ENCODE measurements at regions not wholly inside any gene's neighbourhood (a gene's known extent, or its start where the extent isn't known, plus 50 kb on each side); places are given as distances from the start of the nearest gene placed in this dataset.
"Not testable (repeated sequence)": the region's sequence is repeated elsewhere in the genome, so short reads cannot be mapped to it uniquely, and the experiment has no call there.

DNA sequence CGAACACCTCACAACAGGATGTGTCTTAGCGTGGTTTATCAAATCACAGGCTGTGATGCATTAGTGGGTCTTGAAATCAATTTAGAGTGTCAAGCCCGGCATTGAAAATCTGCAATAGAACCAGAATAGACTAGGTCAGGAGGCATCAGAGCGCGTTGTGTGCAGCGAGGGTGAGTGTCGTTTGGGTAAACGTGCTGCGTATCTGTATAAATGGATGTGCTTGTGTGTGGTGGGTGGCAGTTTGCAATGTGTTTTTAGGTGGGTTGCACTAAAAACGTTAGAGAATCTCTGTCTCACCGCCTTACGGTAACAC is 121.0 kb upstream of the SULF2 start:
- DNase-seq: no peak

DNA sequence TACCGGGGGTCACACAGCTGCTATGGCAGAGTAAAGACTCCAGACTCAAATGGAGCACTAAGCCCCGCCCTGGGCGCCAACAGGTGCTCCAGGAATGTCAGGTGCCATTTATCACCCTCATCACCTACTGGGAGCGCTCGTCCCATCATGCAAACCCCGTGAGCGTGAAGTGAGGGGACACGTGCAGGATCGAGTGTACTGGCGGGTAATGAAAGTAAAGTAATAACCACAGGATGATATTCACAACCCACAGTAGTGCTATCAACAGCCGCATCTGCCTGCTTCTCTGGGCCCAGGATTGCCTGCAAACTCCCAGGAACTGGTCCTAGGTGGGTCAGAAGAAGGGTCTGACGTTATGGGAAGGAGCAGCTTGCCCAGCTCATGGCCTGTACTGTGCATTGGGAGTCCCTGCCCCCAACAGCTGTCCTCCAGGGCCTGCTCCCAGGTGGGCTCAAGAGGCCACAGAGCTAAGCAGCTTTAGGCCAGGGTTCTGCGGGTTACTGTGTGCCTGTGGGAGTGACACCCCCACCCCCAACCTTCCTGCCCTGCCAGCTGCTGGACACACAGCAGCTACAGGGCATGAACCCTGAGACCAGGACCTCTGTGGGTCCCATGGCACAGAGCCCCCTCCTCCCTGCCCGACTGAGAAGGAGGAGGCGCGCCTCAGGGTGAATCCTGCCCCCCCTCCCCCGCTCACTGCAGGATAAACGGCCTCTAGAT is 120.5 kb upstream of the SULF2 start:
- no peak for DNase-seq

DNA sequence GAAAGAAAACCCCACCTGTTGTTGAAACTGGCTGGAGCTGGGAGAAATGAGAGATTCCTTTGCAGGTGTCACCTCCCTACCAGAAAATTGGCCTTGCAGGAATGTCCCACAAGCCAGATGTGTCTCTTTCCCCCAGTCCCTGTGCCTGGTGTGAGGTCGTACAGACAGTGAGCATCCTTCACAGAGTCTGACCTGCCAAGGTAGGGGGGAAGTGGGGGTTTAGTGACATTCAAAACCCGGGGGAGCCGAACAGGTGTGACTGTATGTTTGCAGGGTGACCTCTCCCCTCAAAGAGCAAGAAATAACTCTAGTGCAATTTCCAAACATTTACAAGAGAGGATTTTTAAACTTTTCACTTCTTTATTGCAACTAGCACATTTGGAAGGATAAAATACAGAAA is 117.7 kb upstream of the SULF2 start:
- DNase-seq: not testable (repeated sequence)

DNA sequence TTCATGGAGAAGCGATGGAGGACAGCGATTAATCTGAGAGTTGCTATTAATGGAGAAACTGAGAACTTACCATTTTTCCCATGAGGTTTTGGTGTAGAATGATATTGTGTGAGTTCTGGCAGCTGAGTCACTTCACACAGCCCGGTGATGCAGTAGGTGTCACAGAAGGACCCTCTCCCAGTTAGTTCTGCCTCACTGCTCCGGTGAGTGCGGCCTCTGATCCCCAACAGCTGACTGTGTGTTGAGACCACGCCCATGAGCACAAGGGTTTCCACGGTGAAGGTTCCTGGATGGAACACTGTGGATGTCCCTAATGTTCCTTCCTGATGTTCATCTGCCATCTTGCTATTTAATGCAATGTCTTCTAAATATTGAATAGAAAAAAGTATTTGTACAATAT is 114.0 kb upstream of the SULF2 start:
- not testable (repeated sequence) for DNase-seq

DNA sequence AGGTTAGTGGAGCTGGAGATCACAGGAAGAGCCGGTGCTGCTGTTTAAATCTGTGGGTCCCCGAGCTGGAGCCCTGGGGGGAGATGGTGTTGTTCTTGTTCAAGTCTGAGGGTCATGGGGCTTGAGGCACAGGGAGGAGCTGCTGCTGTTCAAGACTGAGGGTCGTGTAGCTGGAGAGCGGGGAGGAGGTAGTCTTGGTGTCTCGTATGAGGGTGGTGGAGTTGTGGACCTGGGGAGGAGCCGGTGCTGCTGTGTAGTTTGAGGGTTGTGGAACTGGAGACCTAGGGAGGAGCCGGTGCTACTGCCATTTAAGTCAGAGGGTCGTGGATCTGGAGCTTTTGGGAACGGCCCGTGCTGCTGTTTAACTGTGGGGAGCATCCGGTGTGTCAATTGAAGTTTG is 112.2 kb upstream of the SULF2 start:
- DNase-seq: no peak

DNA sequence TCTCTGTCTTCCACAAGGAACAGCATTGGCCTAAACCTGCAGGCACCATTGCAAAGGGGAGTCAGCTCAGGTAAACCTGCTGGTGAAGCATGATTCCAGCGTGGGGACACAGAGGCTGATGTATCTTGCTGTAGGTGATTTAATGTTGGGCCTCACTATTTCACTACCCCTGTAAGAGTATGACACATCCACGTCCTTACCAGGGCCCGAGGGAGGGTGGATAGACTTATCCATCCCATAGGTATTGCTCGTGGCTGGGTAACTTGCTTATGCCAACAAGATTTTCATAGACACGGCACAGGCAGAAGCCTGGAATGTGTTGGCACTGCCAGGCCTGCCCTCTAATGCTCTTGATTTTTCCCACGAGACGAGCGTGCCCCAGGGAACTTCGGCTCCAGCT is 107.4 kb upstream of the SULF2 start:
- DNase-seq: not testable (repeated sequence)

DNA sequence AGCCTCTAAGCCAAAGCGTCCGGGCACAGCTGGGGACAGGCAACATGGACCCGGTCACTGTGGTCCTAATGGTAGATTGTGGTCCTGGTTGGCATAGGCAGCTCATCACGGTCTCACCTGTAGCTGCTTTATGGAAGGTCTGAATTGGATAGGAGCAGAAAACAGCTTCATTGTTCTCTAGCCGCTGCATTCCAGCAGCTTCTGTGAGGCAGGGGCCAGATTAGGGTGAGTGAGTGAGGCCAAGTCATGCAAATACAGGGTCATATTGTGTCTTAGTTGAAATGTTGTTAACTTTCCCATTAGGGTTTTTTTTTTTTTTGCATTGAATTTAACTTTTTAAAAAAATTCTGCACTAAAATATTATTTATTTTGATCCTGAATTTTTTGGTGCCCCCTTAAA is 105.4 kb upstream of the SULF2 start:
- not testable (repeated sequence) for DNase-seq

DNA sequence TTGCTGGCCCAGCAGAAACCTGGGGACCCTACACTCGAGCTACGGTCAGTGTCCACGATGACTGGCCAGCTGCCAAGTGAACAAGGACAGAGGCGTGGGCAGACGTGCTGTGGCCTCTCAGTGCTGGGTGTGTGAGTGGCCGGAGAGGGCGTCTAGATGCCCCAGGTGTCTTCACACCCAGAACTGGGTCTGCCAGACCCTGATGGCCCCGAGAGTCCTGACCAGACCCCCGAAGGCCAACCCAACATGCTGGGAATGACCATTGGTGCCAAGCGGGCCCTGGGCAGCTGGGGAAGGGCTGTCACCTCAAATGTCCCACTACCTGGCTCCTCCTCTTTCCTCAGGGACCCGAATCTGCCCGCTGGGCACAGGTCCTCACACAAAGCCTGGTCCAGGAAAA is 104.5 kb upstream of the SULF2 start:
- DNase-seq: not testable (repeated sequence)

DNA sequence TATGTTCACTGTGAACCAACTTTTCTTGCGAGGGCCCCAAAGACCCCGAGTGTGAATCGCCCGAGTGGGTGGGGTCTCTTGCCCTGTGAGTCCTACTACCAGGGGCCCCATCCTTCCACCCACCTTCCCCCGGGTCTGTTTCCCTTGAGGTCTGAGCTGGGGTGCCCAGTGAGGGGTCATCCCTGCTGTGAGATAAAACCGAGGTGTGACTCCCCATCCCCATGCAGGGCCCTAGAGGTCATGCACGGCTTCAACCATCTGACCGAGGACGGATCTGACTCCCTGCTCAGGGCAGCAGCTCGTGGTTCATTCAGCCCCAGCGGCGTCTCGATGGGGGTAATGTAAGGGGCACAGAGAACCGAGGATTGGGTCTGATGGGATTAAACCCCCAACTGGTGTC is 103.1 kb upstream of the SULF2 start:
- no peak for DNase-seq

DNA sequence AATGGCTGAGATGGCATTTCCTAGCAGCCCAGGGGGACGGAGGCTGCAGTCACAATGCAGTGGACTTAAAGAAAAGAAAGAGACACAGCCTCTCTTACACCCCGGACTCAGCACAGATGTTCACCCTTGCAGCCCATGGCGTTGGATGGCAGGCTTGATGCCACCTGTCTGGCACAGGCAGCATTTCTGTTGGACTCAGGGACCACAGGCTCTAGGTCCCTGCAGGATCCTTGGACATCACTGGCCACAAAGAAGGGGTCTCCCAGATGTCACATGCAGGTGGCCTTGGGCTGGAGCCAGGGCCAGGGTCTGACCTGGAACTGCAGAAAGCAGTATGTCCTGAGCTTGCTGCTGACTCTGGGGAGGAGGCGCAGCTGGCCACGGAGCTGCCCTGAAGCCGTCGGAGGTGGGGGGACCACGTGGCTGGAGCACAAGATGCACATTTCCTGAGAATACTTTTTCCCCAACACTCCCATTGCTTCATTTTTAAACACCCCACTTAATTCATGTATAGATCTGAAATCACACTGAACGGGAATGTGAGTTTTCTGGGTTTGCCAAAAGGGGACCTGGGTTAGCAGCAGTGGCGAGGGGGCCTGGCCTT is 102.3 kb upstream of the SULF2 start:
- DNase-seq: no peak

DNA sequence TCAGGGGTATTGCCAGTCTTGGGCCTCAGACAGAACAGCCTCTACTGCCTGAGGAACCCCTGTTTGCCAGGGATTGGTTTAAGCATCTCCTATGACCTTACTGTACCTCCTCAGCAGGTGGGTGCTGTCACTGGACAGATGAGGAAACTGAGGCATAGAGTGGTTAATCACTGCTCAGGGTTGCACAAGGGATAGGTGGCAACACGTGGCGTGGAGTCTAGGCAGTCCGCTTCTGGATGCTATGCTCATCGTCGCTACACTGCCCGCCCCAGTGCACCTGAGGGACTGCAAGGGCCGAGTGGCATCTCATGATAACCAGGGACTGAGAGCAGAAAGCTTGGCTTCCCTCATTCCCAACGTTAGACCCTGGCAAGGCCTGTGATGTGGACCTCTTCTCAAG is 101.8 kb upstream of the SULF2 start:
- no peak for DNase-seq

DNA sequence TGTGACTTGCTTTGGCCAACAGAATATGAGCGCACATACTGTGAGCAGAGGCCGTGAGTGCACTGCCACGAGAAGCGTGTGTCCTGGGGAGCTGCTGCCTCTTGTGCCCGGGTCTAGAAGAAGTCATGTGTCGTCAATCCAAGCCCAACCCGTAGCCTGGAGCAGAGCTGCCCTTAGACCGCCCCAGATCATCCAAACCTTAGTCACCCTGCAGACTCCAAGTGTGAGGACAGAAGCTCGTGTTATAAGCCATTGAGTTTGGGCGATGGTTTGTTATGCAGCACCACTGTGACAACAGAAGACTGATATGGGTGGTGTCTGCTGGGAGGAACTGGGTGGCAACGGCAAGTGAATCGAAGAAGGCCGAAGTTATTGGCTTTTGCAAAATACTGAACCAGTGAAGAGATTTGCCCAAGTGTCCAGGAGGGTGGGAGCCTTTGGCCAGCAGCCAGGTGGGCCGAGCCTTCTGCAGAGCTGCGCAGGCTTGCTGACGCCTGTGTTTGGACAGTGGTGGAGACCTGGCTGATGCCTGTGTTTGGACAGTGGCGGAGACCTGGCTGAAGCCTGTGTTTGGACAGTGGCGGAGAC is 101.3 kb upstream of the SULF2 start:
- DNase-seq: no peak

DNA sequence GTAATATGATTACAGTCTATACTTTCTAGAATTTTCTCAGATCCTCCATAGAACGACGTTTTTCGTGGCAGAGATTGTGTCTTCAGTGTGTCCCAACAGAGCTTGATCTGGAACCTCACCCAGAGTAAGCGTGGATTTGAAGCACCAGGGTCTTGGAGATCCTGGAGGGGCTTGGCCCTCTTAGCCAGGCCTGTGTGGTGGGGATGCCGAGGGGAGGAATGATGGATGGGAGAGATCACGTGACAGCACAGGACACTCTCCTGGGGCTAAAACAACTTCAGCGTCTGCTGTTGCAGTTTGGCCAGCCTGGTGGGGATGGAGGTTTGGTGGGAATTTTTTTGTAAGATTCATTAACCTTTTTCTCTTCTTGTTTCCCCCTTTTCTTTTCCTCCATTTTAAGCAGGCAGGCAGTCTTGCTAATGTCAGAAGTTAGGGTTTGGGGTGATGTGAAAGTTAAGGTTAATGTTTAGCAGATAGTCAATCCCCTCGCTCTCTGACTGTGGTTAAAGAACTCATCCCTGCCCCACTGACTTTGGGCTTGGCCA is 100.7 kb upstream of the SULF2 start:
- DNase-seq: no peak

DNA sequence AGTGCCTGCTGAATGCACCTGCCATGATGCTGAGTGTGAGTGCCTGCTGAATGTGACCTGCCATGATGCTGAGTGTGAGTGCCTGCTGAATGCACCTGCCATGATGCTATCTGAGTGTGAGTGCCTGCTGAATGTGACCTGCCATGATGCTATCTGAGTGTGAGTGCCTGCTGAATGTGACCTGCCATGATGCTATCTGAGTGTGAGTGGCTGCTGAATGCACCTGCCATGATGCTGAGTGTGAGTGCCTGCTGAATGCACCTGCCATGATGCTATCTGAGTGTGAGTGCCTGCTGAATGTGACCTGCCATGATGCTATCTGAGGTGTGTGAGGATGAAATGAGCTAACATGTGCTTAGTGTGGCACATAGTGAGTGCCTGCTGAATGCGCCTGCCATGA is 98.7 kb upstream of the SULF2 start:
- DNase-seq: not testable (repeated sequence)

DNA sequence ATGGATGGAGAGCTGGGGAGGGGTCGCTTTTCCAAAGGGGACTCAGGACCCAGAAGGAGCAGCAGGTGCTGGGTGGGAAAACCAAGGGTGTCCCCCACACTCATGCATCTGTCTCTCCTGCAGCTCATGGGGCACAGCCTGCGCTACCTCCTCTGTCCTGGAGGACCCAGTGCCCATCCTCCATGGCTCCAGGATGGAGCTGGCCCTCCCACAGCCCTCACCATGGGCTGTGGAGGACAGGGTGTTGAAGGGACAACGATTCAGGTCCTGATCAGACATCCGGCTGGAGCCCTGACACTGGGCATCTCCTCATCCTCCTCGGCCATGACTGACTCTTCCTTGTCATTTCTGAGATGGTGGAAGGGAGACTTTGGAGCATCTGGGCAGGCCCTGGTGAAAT is 97.9 kb upstream of the SULF2 start:
- DNase-seq: no peak

DNA sequence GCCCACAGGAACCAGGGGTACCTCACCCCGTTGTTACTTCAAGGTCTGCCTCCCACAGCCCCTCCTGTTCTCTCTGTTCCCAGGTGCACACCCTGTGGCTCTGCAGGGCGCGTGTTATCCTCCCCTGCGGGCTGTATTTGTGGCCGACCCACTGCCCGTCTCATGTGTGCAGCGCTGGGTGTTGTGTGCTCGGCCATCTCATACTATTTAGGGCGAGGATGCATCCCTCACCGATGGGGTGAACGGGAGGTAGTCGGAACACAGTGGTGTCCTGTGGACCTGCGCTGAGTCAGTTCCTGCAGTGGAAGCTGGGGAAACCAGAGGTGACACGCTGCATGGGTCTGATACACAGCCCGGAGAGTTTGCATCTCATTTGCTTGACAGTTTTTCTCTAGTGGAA is 94.5 kb upstream of the SULF2 start:
- no peak for DNase-seq

DNA sequence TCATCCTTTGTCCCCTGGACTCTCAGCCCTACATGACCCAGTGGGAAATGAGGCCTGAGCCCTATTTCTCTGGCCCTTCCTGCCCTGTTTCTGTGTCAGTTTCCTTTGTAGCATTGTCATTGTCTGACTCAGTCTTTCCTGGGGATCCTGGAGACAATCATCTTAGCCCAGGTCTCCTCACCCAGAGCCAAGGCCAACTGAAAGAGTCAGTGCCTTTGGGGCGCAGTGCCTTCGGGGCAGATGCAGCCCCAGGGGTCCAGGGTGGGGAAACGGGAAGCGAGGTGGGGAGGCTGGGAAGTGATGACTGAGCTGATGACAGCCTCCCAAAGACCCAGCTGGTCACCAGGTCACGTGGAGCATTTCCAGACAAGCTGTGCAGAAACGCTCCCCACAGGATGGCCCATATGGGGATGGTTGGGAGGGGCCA is 93.3 kb upstream of the SULF2 start:
- no peak for DNase-seq

DNA sequence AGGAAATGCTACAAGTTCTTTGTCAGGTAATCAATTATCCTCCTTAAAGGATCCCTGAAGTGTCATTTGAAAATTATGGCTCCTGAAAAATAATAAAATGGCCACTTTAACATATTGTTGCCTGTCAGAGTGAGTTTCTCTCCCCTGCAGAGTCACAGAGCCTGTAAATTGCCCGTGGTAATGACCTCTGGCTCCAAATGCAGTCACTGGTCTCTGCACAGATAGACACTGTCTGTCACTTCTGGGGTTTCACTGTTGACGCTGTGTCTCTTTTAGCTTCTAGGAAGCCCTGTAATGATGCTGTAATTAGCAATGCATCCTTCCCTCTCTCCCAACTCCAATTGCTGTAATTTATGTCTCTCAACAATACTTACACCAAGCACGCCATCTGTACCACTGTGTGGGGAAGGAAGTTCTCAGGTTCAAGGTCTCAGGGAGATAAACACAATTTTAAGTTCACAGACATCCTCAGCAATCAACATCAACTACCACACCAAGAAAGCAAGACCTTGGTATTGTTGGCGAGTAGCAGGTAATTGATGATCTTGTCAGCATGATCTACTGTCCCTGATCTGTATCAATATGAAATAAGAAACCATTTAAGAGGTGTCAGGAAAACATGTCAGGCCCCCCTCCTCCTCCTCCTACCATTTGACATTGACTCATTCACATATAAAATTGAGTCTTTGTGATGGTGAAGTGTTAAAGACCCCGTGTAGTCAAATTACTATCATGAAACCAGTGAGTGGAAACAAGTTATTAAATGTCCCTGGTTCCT is 91.2 kb upstream of the SULF2 start:
- no peak for DNase-seq

DNA sequence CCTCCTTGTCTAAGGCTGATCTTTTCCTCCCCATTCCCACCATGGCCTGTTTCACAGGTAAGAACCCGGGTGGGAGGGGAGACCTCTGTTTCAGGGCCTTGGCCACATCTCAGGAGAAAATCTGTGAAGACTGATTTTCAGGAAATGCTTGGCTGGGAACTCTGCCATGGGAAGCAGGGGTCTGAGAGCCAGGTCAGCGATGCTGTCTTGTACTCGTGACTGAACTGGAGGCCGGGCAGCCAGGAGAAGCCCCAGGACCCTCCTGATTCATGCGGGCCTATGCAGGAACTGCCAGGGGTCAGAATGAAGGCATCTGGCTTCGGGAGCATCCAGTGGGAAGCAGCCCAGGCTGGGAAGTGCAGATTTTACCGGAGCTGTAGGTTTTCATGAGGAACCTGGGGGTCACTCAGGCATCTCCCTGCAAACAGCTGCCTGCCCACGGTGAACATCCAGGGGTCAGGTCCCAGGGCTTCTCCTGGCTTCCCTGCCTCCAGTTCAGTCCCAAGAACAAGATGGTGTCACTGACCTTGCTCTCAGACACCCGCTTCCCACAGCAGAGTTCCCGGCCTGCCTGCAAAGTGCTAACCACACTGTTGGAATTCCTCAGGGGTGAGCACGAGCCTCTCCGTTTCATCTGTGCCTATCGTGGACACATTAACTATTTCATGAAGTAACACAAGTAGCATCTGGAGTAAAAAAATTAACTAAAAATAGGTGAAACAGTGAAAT is 90.2 kb upstream of the SULF2 start:
- no peak for DNase-seq

DNA sequence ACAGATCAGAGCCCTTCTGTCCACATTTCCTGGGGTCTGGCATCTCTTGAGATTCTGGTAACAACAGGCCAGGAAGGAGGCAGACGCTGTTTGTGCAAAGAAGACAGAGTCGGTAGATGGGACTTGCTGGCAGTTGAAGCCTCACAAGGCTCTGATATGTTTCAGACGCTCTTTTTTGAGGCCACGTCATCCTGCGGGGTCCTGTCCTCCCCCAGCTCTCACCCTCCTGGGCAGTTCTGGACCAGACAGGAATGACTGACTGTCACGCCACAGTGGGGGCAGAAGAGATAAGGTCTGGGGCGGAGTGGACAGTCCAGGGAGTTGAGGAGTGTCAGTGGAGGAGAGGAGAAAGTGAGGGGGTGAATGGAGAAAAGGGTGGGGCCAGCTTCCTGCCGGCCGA is 87.1 kb upstream of the SULF2 start:
- no peak for DNase-seq

DNA sequence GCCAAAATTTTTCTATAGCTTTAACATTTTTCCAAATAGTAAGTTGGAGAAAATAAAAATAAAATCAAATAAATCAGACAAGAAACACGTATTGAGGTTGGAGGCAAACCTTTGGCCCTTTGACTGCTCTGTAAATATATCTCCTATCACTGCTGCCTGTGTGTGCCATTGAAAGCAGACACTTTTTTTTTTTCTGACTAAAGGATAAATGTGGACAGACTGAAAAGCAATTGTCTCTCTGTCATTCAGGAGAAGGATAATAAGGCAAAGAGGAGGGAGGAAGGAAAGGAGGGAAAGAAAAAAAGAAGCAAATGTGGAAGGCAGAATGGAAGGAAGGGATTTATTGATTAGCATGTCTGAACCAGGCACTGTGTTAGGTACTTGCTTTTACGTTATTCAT is 85.2 kb upstream of the SULF2 start:
- no peak for DNase-seq

DNA sequence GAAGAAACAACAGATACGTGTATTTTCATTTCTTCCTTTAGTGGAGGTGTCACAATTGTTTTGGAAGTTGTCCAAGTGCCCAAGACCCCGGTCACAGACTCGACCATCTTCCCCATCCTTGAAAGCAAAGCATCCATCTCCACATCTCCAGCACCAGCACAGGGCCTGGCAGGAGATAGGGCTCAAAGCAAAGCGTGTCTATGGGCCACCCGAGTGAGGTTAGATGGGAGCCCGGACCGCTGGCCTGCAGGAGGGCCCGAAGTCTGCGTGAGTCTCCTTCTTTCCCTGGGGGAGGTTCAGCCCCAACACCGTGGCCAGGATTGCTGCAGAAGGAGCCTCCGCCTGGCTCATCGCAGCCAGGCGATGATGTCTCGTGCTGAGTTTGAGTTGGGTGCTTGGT is 83.5 kb upstream of the SULF2 start:
- no peak for DNase-seq

DNA sequence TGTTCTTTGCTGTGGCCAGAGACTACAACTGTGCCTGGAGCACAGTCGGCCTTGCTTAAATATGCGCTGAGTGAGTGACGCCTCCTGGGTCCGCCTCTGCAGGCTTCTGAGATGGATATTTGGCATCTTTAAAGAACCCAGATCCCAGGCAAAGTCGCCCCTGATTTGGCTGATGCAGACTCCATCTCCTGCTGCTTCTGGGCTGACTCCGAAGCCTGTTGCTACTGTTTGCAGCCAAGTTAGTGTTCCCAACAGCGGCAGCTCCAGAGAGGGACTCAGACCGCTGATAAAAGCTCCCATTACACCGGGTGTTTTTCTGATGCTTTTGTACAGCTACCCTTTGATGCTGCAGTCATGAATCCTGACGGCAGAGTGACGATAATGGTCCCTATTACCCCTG is 83.0 kb upstream of the SULF2 start:
- DNase-seq: no peak

Measured in activated CD4-positive, alpha-beta T cell treated with anti-CD3 and anti-CD28 coated beads, Interleukin-2, amount 50 U/mL, for 4 hours (primary cell).